HG02852 (cell line): ENCODE measurements at regions not wholly inside any gene's neighbourhood (a gene's known extent, or its start where the extent isn't known, plus 50 kb on each side); places are given as distances from the start of the nearest gene placed in this dataset.
"Not testable (repeated sequence)": the region's sequence is repeated elsewhere in the genome, so short reads cannot be mapped to it uniquely, and the experiment has no call there.

ENCODE experiments used
- ATAC-seq: cut with Tn5 transposase; IDR thresholded peaks from one replicate; pipeline ENCODE4 v1.9.1; 2021; ENCODE audit warnings: mild to moderate bottlenecking, moderate library complexity; ENCODE audit not compliant: unreplicated experiment

DNA sequence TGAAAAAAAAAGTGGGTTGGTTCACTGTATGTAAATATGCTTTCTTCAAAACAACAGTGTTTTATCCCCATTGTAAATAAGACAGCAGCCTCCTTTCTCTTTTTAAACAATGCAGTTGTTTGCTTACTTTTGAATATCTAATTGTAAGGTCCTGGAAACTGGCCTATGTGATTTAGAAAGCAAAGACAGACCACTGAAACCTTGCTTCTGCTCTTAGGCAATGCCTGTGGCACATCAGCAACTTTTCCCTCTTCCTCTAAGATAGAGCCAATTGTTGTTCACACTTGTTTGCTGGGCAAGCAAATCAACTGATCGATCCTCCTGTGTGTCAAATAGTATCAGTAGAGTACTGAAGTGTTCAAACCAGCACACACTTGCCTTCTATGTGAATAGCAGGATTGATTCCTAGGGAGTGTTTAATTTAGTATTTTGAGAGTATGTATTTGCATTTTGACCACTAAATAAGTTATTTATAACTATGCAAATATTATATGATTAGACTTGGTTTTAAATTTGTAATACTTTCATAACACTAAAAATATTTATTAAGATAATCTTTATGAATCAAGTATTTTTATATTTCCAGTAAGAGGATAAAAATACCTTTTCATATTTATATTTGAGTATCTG lies 55.4 kb upstream of the GRPR start:
- ATAC-seq: peak; percentile 94

DNA sequence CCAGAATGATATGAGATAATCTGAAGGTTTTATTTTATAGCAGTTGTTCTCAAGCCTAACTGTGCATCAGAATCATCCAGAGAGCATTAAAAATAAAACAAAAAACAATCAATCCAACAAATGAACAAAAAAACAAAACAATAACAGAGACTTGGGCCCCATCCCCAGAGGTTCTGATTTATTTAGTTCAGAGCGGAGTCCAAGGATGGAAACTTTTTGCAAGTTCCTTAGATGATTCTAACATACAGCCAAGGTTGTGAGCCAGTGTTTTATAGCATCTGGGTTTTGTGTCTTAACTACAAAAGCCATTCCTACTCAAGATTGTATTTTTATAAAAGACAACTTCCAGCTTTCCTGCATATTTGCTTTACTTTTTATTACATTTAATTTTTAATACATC lies 59.4 kb upstream of the GRPR start:
- no peak for ATAC-seq

- ATAC-seq: no peak
These were observed 60.2 kb upstream of the GRPR start for GRCh38 chrX:16063141-16063540.

DNA sequence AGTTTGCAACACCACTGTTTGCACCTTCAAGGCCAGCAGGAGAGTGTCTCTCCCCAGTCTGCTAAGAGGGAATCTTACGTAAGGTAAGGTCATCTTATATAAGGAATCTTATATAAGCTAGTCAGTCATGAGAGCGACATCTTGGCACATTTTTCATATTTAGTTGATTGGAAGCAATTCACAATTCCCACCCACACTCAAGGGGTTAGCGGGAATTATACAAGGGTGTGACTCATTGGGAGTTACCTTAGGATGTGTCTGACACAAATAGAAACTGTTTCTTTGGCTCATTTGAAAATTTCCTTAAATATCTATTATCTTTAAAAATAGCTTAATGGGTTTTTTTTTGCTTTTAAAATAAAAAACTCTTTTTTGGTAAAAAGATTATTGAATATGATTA lies 62.1 kb upstream of the GRPR start:
- no peak for ATAC-seq

- no peak for ATAC-seq
These were observed 63.1 kb upstream of the GRPR start for GRCh38 chrX:16060252-16060651.

DNA sequence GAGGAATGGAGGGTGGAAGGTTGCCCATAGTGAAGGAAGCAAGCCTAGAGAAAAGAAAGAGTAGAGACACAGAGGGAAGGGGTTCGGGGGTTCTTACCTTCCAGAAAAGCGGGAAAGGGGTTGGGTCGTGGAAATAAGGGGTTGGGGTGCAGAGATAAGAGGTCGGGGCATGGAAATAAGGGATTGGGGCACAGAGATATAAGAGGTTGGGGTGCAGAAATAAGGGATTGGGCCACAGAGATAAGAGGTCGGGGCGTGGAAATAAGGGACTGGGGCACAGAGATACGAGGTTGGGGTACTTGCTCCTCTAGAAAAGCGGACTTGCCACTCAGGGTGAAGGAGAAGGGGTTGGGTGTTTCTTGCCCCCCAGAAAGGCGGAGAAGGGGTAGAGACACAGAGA lies 74.2 kb upstream of the GRPR start:
- not testable (repeated sequence) for ATAC-seq

DNA sequence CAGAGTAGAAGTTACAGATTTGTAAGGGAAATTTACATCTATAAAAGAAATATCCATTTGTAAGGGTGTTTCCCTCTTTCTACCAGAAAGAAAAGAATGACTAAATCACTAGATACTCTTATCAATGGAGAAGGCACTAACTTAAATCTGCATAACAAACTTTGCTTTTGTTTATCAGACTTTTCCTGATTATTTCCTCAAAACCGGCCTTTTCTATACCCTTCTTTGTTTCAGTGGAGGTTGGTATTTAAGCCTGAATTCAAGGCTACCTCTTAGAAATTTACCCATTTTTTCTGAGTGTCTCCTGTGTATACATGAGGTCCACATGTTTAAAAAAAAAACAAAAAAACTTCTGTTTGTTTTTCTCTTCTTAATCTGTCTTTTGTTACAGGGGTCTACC lies 80.4 kb upstream of the GRPR start:
- no peak for ATAC-seq

GRCh38 chrX:16039834-16040233 lies 83.5 kb upstream of the GRPR start:
- ATAC-seq: peak; percentile 49

GRCh38 chrX:16039363-16039762 lies 84.0 kb upstream of the GRPR start:
- peak; percentile 32 for ATAC-seq

DNA sequence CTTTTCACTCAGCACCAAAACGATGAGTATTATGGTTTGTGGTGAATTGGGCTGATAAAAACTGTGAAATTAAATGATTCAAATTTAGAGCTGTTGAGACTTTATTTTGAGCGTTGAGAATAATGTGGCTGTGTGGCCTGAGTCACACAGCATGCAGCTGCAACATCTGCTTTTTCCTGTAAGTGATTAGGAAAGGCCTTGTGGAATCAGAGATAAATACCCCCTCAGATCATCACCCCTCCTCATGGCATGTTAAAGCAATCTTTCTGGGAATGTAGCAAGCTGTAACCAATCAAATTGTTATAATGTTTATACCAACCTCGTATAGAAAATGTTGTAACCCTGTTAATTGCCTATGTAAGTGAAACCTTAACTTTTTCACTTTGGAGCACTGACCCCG lies 90.0 kb upstream of the GRPR start:
- ATAC-seq: no peak

DNA sequence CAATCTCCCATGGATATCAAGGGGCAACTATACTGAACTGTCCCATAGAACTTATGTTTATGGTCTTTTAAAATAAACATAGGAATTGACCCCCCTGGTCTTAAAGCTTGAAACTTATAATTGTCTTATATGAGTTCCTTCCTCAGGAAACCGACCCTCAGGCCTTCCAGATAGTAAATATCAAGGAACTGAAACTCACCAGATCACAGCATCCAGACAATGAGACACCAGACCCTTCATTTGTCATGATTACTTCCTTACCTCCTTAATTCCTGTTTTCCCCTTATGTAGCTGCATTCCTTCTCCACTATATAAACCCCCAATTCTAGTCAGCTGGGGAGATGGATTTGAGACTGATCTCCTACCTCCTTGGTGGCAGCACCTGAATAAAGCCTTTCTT lies 94.8 kb upstream of the GRPR start:
- ATAC-seq: no peak

GRCh38 chrX:16023790-16024734 lies 99.3 kb upstream of the GRPR start:
- peak; percentile 99 for ATAC-seq

GRCh38 chrX:16022580-16023200 lies 100.7 kb upstream of the GRPR start:
- ATAC-seq: no peak

GRCh38 chrX:16018291-16018690 lies 105.1 kb upstream of the GRPR start:
- ATAC-seq: no peak

DNA sequence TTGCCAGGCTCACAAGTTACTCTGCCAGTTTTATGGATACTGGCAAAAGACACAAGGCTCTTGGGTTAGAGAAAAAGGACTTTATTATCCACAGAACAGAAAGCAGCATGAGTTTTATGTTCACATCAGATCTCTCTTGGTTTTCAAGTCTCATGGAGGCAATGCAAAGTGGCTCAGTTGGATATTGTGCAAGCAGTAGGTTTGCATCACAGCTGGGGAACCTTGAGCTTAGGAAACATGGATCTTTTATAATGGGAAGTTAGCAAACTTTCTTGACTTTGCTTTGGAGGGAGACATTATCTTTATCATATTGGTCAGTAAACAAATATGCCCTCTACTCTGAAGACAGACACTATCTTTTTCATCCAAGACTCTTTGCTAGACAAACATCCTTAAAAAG lies 109.2 kb upstream of the GRPR start:
- no peak for ATAC-seq

GRCh38 chrX:16012250-16012649 lies 111.1 kb upstream of the GRPR start:
- no peak for ATAC-seq

GRCh38 chrX:16005917-16006316 lies 117.4 kb upstream of the GRPR start:
- no peak for ATAC-seq

GRCh38 chrX:16002185-16002584 lies 121.2 kb upstream of the GRPR start:
- no peak for ATAC-seq

- no peak for ATAC-seq
These were observed 125.0 kb upstream of the GRPR start for GRCh38 chrX:15998350-15998749.

DNA sequence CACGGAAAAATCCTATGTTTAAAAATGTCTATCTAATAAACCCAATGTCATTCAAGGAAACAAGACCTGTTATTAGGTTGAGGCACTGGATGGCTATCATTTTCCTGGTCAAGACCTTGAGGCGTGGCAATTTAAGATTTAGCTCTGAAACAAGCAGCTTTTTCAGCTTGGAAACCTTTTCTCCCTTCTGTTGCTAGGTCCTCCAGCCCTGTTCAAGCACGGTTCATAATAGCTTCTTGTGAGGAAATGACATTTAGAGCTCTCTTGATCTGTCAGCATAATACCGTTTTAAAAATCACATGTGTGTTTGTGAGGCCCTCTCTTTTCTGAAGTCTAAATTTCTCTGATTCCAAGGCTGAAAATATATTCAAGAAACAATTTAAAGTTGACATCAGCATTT lies 133.6 kb upstream of the GRPR start:
- ATAC-seq: no peak

DNA sequence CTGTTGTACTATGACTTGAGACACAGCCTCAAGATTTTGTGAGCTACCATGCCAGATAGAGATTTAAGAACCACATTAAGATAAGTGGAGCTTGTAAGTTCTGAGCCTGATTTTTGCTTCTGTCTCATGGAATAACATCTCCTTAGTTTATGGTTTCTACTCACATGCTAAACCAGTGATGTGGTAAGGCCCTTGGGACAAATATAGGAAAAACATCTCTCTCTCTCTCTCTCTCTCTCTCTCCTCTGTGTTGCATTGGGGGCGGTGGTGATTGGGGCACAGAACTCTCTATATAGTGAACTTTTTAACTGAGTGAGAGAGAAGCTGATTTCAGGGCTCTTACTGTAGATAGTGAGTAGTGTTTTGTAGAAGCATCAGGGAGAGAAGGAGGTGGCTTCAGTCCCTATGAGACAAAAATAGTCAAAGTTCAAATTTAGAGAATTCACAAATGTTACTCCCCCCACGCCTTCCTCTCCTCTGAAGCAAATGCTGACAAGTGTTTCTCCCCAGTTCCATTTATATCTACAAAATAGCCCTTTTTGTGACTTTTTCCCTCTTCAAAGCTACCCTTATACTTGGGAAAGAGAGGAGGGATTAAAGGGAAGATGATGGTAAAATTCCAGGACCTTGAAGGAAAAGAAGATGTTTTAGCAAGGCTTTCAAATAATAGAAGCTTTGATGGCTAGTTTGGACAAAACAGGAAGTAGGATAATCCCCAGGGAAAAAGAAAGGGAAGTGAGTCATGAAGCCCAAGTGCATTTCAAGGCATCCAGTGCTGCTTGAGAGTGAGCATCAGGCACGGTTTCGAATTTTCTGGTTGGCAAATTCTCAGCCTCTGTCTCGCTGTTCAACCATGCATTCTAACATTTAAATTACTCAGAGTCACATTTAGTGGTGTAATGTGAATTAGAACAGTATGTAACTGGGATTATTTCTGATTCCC lies 134.3 kb upstream of the AP1S2 start:
- peak; percentile 55 for ATAC-seq
